Activated T-helper 1 cell treated with anti-CD3 and anti-CD28 coated beads, Interleukin-12 subunit alpha, Interleukin-12 subunit beta, Interleukin-2, Interleukin-4 antibody, amounts not matched to agents 30 ng/mL and 10 ng/mL and 1 ng/mL, durations not matched to agents 14 hours and 24 hours and 36 hours (primary cell): ENCODE measurements at regions not wholly inside any gene's neighbourhood (a gene's known extent, or its start where the extent isn't known, plus 50 kb on each side); places are given as distances from the start of the nearest gene placed in this dataset.

Source experiments
- DNase-seq: peaks from one replicate; pipeline ENCODE4 v3.0.0; 2021; ENCODE audit warnings: low spot score
- H3K27ac Mint-ChIP-seq: one replicate; pipeline ENCODE4 v1.8.0; 2021; ENCODE audit warnings: mild to moderate bottlenecking, mixed read lengths
- H3K27me3 Mint-ChIP-seq: one replicate; pipeline ENCODE4 v1.8.0; 2022; ENCODE audit warnings: mild to moderate bottlenecking, moderate library complexity, mixed read lengths; ENCODE audit not compliant: insufficient read depth
- H3K36me3 Mint-ChIP-seq: one replicate; pipeline ENCODE4 v1.8.0; 2021; ENCODE audit warnings: low read depth, mixed read lengths
- H3K4me1 Mint-ChIP-seq: one replicate; pipeline ENCODE4 v1.8.0; 2021; ENCODE audit warnings: low read depth, mixed read lengths
- H3K4me3 Mint-ChIP-seq: one replicate; pipeline ENCODE4 v1.8.0; 2021; ENCODE audit warnings: mild to moderate bottlenecking, moderate library complexity, mixed read lengths
- H3K9me3 Mint-ChIP-seq: one replicate; pipeline ENCODE4 v1.8.0; 2021; ENCODE audit warnings: mixed read lengths
- intact Hi-C: fragments of 100-400 bp; cut with micrococcal nuclease; formaldehyde crosslinking; loops from one replicate; pipeline ENCODE4 v1.15.1; 2024

- intact Hi-C loops, result no loop called here
- Mint-ChIP-seq H3K27ac (no peak overlapping the region), H3K9me3 (no peaks in the 10 kb centered on the region), H3K4me1 (no peaks in the 10 kb centered on the region), H3K27me3 (no peaks in the 10 kb centered on the region), H3K4me3 (no peak overlapping the region), H3K36me3 (no peaks in the 10 kb centered on the region)
- no peak for DNase-seq
Observed at GRCh38 chr5:145587710-145588109, 247.4 kb downstream of the PRELID2 start.

GRCh38 chr5:145587308-145587672 lies 247.9 kb downstream of the PRELID2 start:
- DNase-seq, result no peak
- Mint-ChIP-seq H3K4me1 (no peaks in the 10 kb centered on the region), H3K9me3 (no peaks in the 10 kb centered on the region), H3K36me3 (no peaks in the 10 kb centered on the region), H3K27ac (no peak overlapping the region), H3K4me3 (no peak overlapping the region), H3K27me3 (no peaks in the 10 kb centered on the region)
- intact Hi-C loops, result no loop called here

DNA sequence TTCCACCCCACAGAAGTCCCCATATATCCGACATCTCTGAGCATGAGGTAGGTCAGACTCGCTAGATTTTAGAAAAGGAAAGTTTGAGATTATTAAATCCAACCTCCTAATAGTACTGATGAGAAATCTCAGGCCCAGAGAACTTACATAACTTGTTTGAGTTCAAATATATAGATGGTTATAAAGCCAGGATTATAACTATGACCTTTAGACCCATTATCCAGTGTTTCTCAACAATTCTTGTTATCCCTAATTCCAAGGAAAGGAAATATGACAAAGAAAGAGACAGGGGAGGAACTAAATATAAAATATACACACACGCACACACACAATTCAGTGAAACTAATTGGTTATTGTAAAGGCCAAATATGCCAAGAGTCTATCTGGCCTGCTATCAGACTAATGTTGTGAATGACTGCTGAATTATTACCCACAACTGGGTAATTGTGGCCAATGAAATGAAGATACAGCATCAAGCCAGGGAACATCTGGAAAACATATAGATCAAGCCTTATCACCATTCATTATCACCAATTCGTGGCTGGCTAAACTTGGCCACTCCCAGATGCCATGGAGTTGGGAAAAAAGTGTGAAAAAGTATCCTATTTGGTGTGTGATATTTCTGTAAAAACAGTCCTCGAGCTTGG lies 248.4 kb downstream of the PRELID2 start:
- no peaks in the 10 kb centered on the region for H3K27me3 Mint-ChIP-seq
- no peaks in the 10 kb centered on the region for H3K36me3 Mint-ChIP-seq
- H3K4me1 Mint-ChIP-seq, result no peaks in the 10 kb centered on the region
- no peak overlapping the region for H3K27ac Mint-ChIP-seq
- no peak for DNase-seq
- H3K4me3 Mint-ChIP-seq, result no peak overlapping the region
- H3K9me3 Mint-ChIP-seq, result no peaks in the 10 kb centered on the region
- intact Hi-C loops, result no loop called here

- intact Hi-C loops, result no loop called here
- H3K4me1 Mint-ChIP-seq, result no peaks in the 10 kb centered on the region
- no peaks in the 10 kb centered on the region for H3K9me3 Mint-ChIP-seq
- no peak overlapping the region for H3K4me3 Mint-ChIP-seq
- H3K27ac Mint-ChIP-seq, result no peak overlapping the region
- no peaks in the 10 kb centered on the region for H3K27me3 Mint-ChIP-seq
- no peaks in the 10 kb centered on the region for H3K36me3 Mint-ChIP-seq
- no peak for DNase-seq
Observed at GRCh38 chr5:145585443-145586148, 249.5 kb downstream of the PRELID2 start.

DNA sequence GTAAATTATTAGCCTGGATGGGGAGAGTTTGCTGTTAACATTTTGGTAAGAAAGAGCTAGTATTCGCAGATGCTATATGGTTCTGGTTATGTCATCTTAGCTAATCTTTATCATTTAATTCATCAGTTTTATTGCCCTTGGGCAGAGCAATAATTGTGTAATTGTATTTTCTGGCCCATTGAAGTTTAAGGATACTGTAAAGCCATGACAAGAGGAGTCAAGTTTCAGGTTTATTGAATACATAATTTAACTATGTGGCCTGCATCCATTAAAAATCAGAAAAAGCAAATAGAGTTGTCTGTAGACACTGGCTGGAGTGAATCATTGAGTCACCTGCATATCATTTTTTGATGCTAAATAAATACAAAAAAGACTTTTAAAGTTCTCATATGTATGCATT lies 255.8 kb downstream of the PRELID2 start:
- Mint-ChIP-seq H3K9me3 (peaks cover 12% of the 10 kb centered on the region), H3K4me1 (no peaks in the 10 kb centered on the region), H3K4me3 (no peak overlapping the region), H3K27ac (no peak overlapping the region), H3K36me3 (no peaks in the 10 kb centered on the region), H3K27me3 (no peaks in the 10 kb centered on the region)
- DNase-seq, result no peak
- intact Hi-C loops, result no loop called here

DNA sequence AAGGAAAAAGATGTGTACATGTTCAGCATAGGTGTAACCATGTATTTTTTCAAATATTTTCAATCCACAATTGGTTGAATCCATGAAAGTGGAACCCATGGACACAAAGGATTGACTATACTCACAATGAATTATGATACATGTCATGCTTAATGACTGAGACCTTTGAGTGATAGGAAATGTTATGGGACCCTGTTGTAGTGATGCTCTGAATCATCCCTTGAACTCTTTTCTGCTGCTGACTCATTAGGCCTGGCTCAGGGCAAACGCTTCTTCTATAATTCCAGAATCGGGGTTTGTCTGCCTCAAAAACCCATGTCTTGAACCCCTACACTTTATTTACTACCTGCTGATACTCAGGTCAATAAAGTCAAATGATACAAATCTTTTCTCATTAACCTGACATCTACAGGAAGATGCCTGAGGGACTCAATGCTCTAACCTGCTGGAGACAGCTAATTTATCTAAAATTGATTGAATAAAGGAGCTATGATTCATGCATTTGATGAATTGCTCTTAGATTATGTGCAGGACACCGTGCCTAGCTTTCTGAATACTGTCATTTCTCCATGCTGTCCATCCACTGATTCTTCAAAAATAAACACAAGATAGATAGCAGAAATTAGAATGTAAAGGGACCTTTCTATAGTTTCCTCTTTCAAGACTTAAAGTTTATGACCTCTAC lies 260.1 kb downstream of the PRELID2 start:
- no peak overlapping the region for H3K27ac Mint-ChIP-seq
- intact Hi-C loops, result no loop called here
- no peaks in the 10 kb centered on the region for H3K4me1 Mint-ChIP-seq
- H3K36me3 Mint-ChIP-seq, result no peaks in the 10 kb centered on the region
- no peak for DNase-seq
- H3K4me3 Mint-ChIP-seq, result no peak overlapping the region
- H3K27me3 Mint-ChIP-seq, result no peaks in the 10 kb centered on the region
- H3K9me3 Mint-ChIP-seq, result peaks cover 12% of the 10 kb centered on the region

DNA sequence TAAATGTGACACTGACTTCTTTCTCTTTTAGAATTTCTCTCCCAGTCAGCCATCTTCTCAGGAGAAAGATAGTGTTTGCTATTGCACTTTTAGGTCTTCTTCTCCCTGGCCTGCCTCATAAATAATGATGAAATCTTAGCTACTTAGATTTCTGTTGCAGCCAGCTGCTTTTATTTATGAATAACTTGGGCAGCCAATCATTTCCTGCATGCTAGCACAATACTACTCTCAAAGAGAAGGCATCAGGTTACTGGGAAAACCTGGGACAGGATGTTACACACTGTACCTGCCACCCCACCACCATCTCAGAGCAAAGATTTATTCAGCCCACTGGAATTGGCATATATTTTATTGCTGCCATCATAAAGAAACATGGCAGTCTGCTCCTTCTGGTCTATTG lies 266.6 kb downstream of the PRELID2 start:
- Mint-ChIP-seq H3K4me3 (no peak overlapping the region), H3K9me3 (peaks cover 9% of the 10 kb centered on the region), H3K27ac (no peak overlapping the region), H3K4me1 (no peaks in the 10 kb centered on the region), H3K36me3 (no peaks in the 10 kb centered on the region), H3K27me3 (no peaks in the 10 kb centered on the region)
- no peak for DNase-seq
- intact Hi-C loops, result no loop called here

- Mint-ChIP-seq H3K36me3 (no peaks in the 10 kb centered on the region), H3K4me1 (no peaks in the 10 kb centered on the region)
Observed at GRCh38 chr5:145562931-145563330, 272.2 kb downstream of the PRELID2 start.

GRCh38 chr5:145558288-145558687 lies 276.9 kb downstream of the PRELID2 start:
- H3K4me3 Mint-ChIP-seq, result no peak overlapping the region
- no peaks in the 10 kb centered on the region for H3K4me1 Mint-ChIP-seq
- no peaks in the 10 kb centered on the region for H3K36me3 Mint-ChIP-seq
- DNase-seq, result no peak
- no peaks in the 10 kb centered on the region for H3K27me3 Mint-ChIP-seq
- no peak overlapping the region for H3K27ac Mint-ChIP-seq
- intact Hi-C loops, result no loop called here
- H3K9me3 Mint-ChIP-seq, result peaks cover 3% of the 10 kb centered on the region

More at GRCh38 chr5:145562931-145563330, 272.2 kb downstream of the PRELID2 start:
- no peaks in the 10 kb centered on the region for H3K27me3 Mint-ChIP-seq
- intact Hi-C loops, result no loop called here
- H3K4me3 Mint-ChIP-seq, result no peak overlapping the region
- DNase-seq, result no peak
- H3K27ac Mint-ChIP-seq, result no peak overlapping the region
- peaks cover 12% of the 10 kb centered on the region for H3K9me3 Mint-ChIP-seq

DNA sequence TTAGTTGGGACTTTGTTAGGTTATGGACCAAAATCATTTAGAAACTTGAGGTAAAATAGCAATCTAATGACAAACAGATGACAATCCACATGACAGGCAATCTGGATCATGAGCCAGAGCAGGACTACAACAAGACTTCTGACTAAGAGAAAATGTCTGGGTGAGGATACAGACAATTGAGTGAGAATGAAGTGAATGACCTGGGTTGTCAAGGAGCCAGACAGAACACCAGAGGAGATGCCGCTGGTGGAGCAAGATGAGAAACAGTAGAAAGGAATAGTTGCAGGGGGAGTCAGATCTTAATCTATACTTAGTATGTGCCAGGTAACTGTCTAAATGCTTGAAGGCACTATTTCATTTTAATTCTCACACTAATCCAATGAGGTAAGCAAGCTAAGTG lies 277.8 kb downstream of the PRELID2 start:
- DNase-seq, result no peak
- Mint-ChIP-seq H3K9me3 (peaks cover under 1% of the 10 kb centered on the region), H3K27me3 (no peaks in the 10 kb centered on the region), H3K4me1 (no peaks in the 10 kb centered on the region), H3K4me3 (no peak overlapping the region), H3K27ac (no peak overlapping the region), H3K36me3 (no peaks in the 10 kb centered on the region)
- intact Hi-C loops, result no loop called here

- no peak for DNase-seq
- Mint-ChIP-seq H3K27me3 (no peaks in the 10 kb centered on the region), H3K27ac (no peak overlapping the region), H3K9me3 (peaks cover 5% of the 10 kb centered on the region), H3K36me3 (no peaks in the 10 kb centered on the region), H3K4me3 (no peak overlapping the region), H3K4me1 (no peaks in the 10 kb centered on the region)
- intact Hi-C loops, result no loop called here
Observed at GRCh38 chr5:145554399-145554798, 280.7 kb downstream of the PRELID2 start.

DNA sequence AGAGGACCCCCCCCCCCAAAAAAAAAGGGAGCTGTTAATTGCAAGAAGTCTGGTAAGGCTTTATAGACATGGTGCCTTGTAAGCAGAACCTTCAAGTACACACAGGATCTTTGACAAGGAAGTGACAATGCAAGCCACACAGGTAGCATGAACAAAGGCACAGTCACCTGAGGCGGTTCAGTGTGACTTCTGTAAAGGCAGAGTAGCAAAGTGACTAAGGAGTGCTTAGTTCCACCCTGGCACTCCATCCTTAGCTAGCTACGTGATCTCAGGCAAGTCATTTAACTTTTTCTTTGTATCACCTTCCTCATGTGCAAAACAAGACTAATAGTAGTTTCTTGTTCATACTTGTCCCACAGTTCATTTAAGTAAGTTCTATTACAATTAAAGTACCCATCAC lies 282.0 kb downstream of the PRELID2 start:
- Mint-ChIP-seq H3K4me1 (no peaks in the 10 kb centered on the region), H3K9me3 (peaks cover 5% of the 10 kb centered on the region), H3K27me3 (no peaks in the 10 kb centered on the region), H3K4me3 (no peak overlapping the region), H3K36me3 (no peaks in the 10 kb centered on the region), H3K27ac (no peak overlapping the region)
- intact Hi-C loops, result no loop called here
- DNase-seq, result no peak

- Mint-ChIP-seq H3K4me1 (no peaks in the 10 kb centered on the region), H3K27me3 (no peaks in the 10 kb centered on the region), H3K27ac (no peak overlapping the region), H3K4me3 (no peak overlapping the region), H3K9me3 (peaks cover 5% of the 10 kb centered on the region), H3K36me3 (no peaks in the 10 kb centered on the region)
- intact Hi-C loops, result no loop called here
- no peak for DNase-seq
Observed at GRCh38 chr5:145551714-145552113, 283.4 kb downstream of the PRELID2 start.
